Bronchial epithelial cell (primary cell): ENCODE measurements at regions not wholly inside any gene's neighbourhood (a gene's known extent, or its start where the extent isn't known, plus 50 kb on each side); places are given as distances from the start of the nearest gene placed in this dataset.
"Not testable (repeated sequence)": the region's sequence is repeated elsewhere in the genome, so short reads cannot be mapped to it uniquely, and the experiment has no call there.

Source experiments
- DNase-seq: peaks from one replicate; pipeline ENCODE4 v3.0.0-alpha.2; 2010; ENCODE audit warnings: low read depth
- FAIRE-seq: peaks from 2 replicates; lab custom pipeline; 2011; peaks lifted over from hg19 to GRCh38; lab: Jason Lieb, UNC
- H3K27me3 ChIP-seq: 2 replicates; pipeline ENCODE4 v1.5.1; 2011; ENCODE audit warnings: low read length; ENCODE audit not compliant: control insufficient read depth, insufficient read depth
- H3K36me3 ChIP-seq: 2 replicates; pipeline ENCODE4 v1.5.1; 2011; ENCODE audit warnings: low read length; ENCODE audit not compliant: control insufficient read depth, insufficient read depth
- H3K4me3 ChIP-seq: 2 replicates; pipeline ENCODE4 v1.5.1; 2011; ENCODE audit warnings: mild to moderate bottlenecking, low read depth, low read length, control low read depth
- TF ChIP-seq, protein P1 (sequence below): IDR thresholded peaks from 2 replicates; pipeline ENCODE4 v1.5.1; 2011; ENCODE audit warnings: mild to moderate bottlenecking, moderate library complexity, low read length, control low read depth, inconsistent platforms; ENCODE audit not compliant: insufficient read depth, severe bottlenecking

GRCh38 chr2:234865040-234865439 is 86.8 kb upstream of the SH3BP4 start:
- DNase-seq (no peak), FAIRE-seq (no peak)
- TF ChIP-seq, protein P1, sequence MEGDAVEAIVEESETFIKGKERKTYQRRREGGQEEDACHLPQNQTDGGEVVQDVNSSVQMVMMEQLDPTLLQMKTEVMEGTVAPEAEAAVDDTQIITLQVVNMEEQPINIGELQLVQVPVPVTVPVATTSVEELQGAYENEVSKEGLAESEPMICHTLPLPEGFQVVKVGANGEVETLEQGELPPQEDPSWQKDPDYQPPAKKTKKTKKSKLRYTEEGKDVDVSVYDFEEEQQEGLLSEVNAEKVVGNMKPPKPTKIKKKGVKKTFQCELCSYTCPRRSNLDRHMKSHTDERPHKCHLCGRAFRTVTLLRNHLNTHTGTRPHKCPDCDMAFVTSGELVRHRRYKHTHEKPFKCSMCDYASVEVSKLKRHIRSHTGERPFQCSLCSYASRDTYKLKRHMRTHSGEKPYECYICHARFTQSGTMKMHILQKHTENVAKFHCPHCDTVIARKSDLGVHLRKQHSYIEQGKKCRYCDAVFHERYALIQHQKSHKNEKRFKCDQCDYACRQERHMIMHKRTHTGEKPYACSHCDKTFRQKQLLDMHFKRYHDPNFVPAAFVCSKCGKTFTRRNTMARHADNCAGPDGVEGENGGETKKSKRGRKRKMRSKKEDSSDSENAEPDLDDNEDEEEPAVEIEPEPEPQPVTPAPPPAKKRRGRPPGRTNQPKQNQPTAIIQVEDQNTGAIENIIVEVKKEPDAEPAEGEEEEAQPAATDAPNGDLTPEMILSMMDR, result no peak
- no peaks in the 10 kb centered on the region for H3K27me3 ChIP-seq
- no peak overlapping the region for H3K4me3 ChIP-seq
- H3K36me3 ChIP-seq, result no peaks in the 10 kb centered on the region

GRCh38 chr2:234864506-234864905 is 87.3 kb upstream of the SH3BP4 start:
- FAIRE-seq, result no peak
- TF ChIP-seq, protein P1, result no peak
- no peak overlapping the region for H3K4me3 ChIP-seq
- no peaks in the 10 kb centered on the region for H3K27me3 ChIP-seq
- no peak for DNase-seq
- no peaks in the 10 kb centered on the region for H3K36me3 ChIP-seq

GRCh38 chr2:234863043-234863934 is 88.5 kb upstream of the SH3BP4 start:
- peak; percentile 86 for DNase-seq
- TF ChIP-seq, protein P1, result no peak
- no peaks in the 10 kb centered on the region for H3K36me3 ChIP-seq
- no peaks in the 10 kb centered on the region for H3K27me3 ChIP-seq
- H3K4me3 ChIP-seq, result no peak overlapping the region
- FAIRE-seq, result no peak

GRCh38 chr2:234861841-234862735 is 89.7 kb upstream of the SH3BP4 start:
- TF ChIP-seq, protein P1, result no peak
- FAIRE-seq, result no peak
- H3K36me3 ChIP-seq, result no peaks in the 10 kb centered on the region
- DNase-seq, result peak; percentile 46
- no peak overlapping the region for H3K4me3 ChIP-seq
- no peaks in the 10 kb centered on the region for H3K27me3 ChIP-seq

- FAIRE-seq, DNase-seq, H3K27me3 ChIP-seq, H3K4me3 ChIP-seq, H3K36me3 ChIP-seq: not testable (repeated sequence)
Measured at GRCh38 chr2:234859330-234859872, 92.4 kb upstream of the SH3BP4 start.
